IgD-negative memory B cell (primary cell): ENCODE measurements at regions not wholly inside any gene's neighbourhood (a gene's known extent, or its start where the extent isn't known, plus 50 kb on each side); places are given as distances from the start of the nearest gene placed in this dataset.

ENCODE experiments used
- H3K27ac Mint-ChIP-seq, 3 donors: one replicate each; pipeline ENCODE4 v1.8.0; 2020 to 2022; ENCODE audit warnings: mild to moderate bottlenecking in 3 of 3, mixed read lengths in 3 of 3, moderate library complexity in 1 of 3
- H3K27me3 Mint-ChIP-seq: one replicate; pipeline ENCODE4 v1.8.0; 2021; ENCODE audit warnings: mixed read lengths
- H3K36me3 Mint-ChIP-seq: one replicate; pipeline ENCODE4 v1.8.0; 2020; ENCODE audit warnings: mild to moderate bottlenecking, mixed read lengths
- H3K4me1 Mint-ChIP-seq, 3 donors: one replicate each; pipeline ENCODE4 v1.8.0; 2020 to 2022; ENCODE audit warnings: mixed read lengths in 3 of 3, mild to moderate bottlenecking in 1 of 3
- H3K4me3 Mint-ChIP-seq, 4 donors: one replicate each; pipeline ENCODE4 v1.8.0; 2020 to 2022; ENCODE audit warnings: mild to moderate bottlenecking in 4 of 4, mixed read lengths in 4 of 4, moderate library complexity in 3 of 4
- H3K9me3 Mint-ChIP-seq, 3 donors: one replicate each; pipeline ENCODE4 v1.8.0; 2020 to 2021; ENCODE audit warnings: mixed read lengths in 3 of 3, mild to moderate bottlenecking in 1 of 3

- no peak overlapping the region for H3K27ac Mint-ChIP-seq
- no peak overlapping the region for H3K4me3 Mint-ChIP-seq
- H3K27me3 Mint-ChIP-seq: no peaks in the 10 kb centered on the region
These were observed 313.3 kb downstream of the TMEM121 start for GRCh38 chr14:105839425-105840265.

DNA sequence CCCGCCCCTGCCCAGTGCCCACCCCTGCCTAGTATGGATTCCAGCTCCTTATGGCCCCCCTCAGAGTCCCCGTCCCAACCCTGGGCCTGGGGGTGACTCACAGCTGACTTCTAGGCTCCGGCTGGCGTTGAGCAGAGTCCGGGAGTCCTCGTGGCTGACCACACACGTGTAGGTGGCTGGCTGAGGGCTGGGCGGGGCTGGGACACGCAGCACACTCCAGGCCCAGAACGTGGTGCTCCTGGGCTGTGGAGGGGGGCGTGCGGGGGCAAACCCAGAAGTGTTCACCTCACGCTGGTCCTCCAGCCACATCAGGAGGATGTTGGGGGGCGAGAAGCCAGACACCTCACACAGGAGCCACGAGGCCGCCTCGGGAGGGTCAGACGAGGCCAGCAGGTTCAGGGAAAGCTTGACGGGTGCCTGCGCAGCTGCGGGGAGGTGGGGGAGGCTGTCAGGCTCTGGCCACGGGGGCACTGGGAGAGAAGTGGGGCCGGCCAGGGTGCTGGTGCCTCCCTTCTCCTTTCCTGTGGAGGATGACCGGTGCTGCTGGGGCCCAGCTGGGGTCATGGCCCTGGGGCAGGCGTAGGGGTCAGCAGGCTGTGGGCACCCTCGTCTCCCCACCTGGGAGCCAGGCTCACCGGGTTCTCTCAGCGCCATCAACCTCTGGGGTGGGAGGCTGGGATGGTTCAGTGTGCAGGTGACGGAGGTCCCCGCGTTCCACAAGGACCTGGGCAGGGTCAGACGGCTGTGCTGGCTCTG, 314.1 kb downstream of the TMEM121 start:
- Mint-ChIP-seq H3K27me3 (no peaks in the 10 kb centered on the region), H3K9me3 (no peaks in the 10 kb centered on the region), H3K4me3 (no peak overlapping the region), H3K27ac (no peak overlapping the region), H3K4me1 (peaks cover 0 to 2% (median 0%) of the 10 kb centered on the region in 3 donors), H3K36me3 (no peaks in the 10 kb centered on the region)

More at GRCh38 chr14:105839425-105840265, 313.3 kb downstream of the TMEM121 start:
- H3K4me1 Mint-ChIP-seq: peaks cover 0 to 2% (median 0%) of the 10 kb centered on the region in 3 donors
- H3K36me3 Mint-ChIP-seq: no peaks in the 10 kb centered on the region
- H3K9me3 Mint-ChIP-seq: no peaks in the 10 kb centered on the region

DNA sequence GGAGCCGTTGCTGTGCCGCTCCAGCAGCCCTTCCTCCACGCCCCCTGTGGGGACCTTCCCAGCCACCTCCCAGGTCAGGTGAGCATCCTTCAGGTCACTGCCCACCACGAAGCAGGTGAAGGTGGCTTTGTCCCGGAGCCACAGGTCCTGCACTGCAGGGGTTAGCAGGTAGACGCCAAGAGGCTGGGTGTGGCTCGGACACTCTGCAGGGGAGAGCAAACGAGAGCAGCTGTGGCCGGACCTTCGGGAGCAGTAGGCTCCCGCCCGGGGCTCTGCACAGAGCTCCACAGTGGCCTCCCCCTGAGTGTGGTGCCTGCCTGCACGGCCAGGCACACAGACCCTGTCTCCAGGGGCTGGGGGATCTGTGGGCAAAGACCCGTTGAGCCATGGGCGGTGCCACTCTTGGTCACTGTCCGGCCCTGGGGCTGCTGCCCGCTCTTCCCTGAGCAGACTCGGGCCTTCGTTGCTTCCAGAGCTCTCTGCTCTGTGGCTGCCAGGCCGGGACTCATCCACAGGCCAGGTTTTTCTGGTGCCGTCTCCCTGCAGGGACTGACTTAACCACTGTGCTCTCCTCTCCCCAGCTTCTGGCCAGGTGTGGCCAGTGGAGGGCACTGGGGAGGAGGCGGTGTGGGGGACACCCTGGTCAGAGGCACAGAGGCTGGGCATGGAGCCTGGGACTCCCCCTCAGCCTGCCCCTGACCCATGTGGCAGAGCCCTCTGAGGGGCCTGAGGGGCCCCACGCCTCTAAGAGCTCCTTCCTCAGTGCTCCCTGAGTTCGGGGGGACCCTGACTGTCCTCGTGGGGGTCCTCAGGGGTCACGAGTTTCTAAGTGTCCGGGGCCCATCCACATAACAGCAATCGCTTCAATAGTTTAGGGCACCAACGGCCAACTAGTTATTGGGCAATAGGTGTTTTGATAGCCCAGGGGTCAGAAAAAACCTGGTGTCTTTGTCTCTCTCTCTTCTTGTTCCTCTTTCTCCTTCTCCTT, 314.9 kb downstream of the TMEM121 start:
- H3K4me1 Mint-ChIP-seq: peaks cover 0 to under 1% (median 0%) of the 10 kb centered on the region in 3 donors
- no peaks in the 10 kb centered on the region for H3K9me3 Mint-ChIP-seq
- H3K4me3 Mint-ChIP-seq: no peak overlapping the region
- no peaks in the 10 kb centered on the region for H3K27me3 Mint-ChIP-seq
- no peak overlapping the region for H3K27ac Mint-ChIP-seq
- H3K36me3 Mint-ChIP-seq: no peaks in the 10 kb centered on the region

DNA sequence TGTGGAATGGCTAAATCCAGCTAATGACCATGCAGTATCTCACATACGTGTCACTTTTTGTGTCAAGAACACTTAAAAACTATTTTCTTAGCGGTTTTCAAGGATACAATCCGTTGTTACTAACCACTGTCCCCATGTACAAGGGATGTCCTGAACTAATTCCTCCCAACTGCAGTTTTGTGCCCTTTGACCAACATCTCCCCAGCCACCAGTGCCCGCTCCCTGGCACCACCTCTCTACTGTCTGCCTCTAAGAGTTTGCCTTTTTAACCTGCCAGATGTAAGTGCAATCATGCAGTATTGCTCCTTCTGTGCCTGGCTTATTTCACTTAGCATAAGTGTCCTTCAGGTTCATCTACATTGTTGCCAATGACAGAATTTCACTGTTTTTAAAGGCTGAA, 315.7 kb downstream of the TMEM121 start:
- Mint-ChIP-seq H3K9me3 (no peaks in the 10 kb centered on the region), H3K4me1 (no peaks in the 10 kb centered on the region), H3K4me3 (no peak overlapping the region), H3K36me3 (no peaks in the 10 kb centered on the region), H3K27me3 (no peaks in the 10 kb centered on the region), H3K27ac (no peak overlapping the region)

- Mint-ChIP-seq H3K4me1 (no peaks in the 10 kb centered on the region), H3K27ac (no peak overlapping the region), H3K9me3 (no peaks in the 10 kb centered on the region), H3K4me3 (no peak overlapping the region), H3K27me3 (no peaks in the 10 kb centered on the region), H3K36me3 (no peaks in the 10 kb centered on the region)
These were observed 317.2 kb downstream of the TMEM121 start for GRCh38 chr14:105843444-105844046.

GRCh38 chr14:105844047-105844630, 317.8 kb downstream of the TMEM121 start:
- no peaks in the 10 kb centered on the region for H3K27me3 Mint-ChIP-seq
- no peaks in the 10 kb centered on the region for H3K9me3 Mint-ChIP-seq
- no peak overlapping the region for H3K4me3 Mint-ChIP-seq
- no peaks in the 10 kb centered on the region for H3K4me1 Mint-ChIP-seq
- no peak overlapping the region for H3K27ac Mint-ChIP-seq
- H3K36me3 Mint-ChIP-seq: no peaks in the 10 kb centered on the region

GRCh38 chr14:105844810-105845724, 318.7 kb downstream of the TMEM121 start:
- no peak overlapping the region for H3K27ac Mint-ChIP-seq
- H3K4me1 Mint-ChIP-seq: no peaks in the 10 kb centered on the region
- no peak overlapping the region for H3K4me3 Mint-ChIP-seq
- no peaks in the 10 kb centered on the region for H3K36me3 Mint-ChIP-seq
- no peaks in the 10 kb centered on the region for H3K27me3 Mint-ChIP-seq
- no peaks in the 10 kb centered on the region for H3K9me3 Mint-ChIP-seq

- H3K4me3 Mint-ChIP-seq: no peak overlapping the region
- H3K4me1 Mint-ChIP-seq: no peaks in the 10 kb centered on the region
- no peaks in the 10 kb centered on the region for H3K9me3 Mint-ChIP-seq
- H3K36me3 Mint-ChIP-seq: no peaks in the 10 kb centered on the region
- no peak overlapping the region for H3K27ac Mint-ChIP-seq
- no peaks in the 10 kb centered on the region for H3K27me3 Mint-ChIP-seq
These were observed 319.4 kb downstream of the TMEM121 start for GRCh38 chr14:105845725-105846309.

GRCh38 chr14:105846312-105846711, 319.9 kb downstream of the TMEM121 start:
- no peak overlapping the region for H3K27ac Mint-ChIP-seq
- no peaks in the 10 kb centered on the region for H3K36me3 Mint-ChIP-seq
- H3K4me3 Mint-ChIP-seq: no peak overlapping the region
- H3K9me3 Mint-ChIP-seq: no peaks in the 10 kb centered on the region
- H3K4me1 Mint-ChIP-seq: no peaks in the 10 kb centered on the region
- H3K27me3 Mint-ChIP-seq: no peaks in the 10 kb centered on the region

DNA sequence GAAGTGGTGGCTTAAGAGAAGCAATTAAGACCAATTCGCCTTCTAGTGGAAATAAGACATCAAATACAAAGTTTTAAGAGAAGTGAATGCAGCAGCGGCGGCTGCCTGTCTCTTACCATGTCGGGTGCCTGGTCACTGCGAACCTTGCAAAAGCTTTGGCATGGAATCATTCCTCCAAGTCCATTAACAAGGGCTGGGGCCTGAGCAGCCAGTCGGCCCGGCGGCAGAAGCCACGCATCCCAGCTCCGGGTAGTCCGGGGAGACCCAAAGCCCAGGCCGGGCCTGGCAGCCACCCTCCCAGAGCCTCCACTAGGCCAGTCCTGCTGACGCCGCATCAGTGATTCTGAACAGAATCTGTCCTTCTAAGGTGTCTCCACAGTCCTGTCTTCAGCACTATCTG, 321.0 kb downstream of the TMEM121 start:
- H3K27me3 Mint-ChIP-seq: no peaks in the 10 kb centered on the region
- no peak overlapping the region for H3K4me3 Mint-ChIP-seq
- no peaks in the 10 kb centered on the region for H3K36me3 Mint-ChIP-seq
- H3K9me3 Mint-ChIP-seq: no peaks in the 10 kb centered on the region
- H3K27ac Mint-ChIP-seq: no peak overlapping the region
- no peaks in the 10 kb centered on the region for H3K4me1 Mint-ChIP-seq

DNA sequence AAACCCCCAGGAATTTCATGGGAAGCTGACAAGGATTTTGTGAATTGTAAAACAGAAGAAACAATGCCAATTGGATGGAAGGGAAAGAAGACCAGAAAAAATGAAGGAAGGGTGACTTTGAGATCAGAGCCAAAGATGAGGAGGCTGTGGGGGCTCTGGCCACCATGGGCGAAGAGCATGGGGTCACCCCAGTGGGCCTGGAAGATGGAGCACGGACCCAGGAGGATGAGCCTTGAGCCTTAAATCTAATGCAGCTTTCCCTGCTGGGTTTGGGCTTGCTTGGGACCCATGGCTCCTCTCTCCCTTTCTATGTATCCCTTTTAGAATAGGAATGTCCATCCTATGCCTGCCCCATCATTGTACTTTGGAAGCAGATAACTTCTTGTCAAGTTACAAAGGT, 322.2 kb downstream of the TMEM121 start:
- H3K27ac Mint-ChIP-seq: peak overlapping the region in 1 of 3 donors; percentile 51
- no peak overlapping the region for H3K4me3 Mint-ChIP-seq
- H3K4me1 Mint-ChIP-seq: peaks cover 0 to 2% (median 0%) of the 10 kb centered on the region in 3 donors
- H3K36me3 Mint-ChIP-seq: no peaks in the 10 kb centered on the region
- no peaks in the 10 kb centered on the region for H3K27me3 Mint-ChIP-seq
- H3K9me3 Mint-ChIP-seq: no peaks in the 10 kb centered on the region

DNA sequence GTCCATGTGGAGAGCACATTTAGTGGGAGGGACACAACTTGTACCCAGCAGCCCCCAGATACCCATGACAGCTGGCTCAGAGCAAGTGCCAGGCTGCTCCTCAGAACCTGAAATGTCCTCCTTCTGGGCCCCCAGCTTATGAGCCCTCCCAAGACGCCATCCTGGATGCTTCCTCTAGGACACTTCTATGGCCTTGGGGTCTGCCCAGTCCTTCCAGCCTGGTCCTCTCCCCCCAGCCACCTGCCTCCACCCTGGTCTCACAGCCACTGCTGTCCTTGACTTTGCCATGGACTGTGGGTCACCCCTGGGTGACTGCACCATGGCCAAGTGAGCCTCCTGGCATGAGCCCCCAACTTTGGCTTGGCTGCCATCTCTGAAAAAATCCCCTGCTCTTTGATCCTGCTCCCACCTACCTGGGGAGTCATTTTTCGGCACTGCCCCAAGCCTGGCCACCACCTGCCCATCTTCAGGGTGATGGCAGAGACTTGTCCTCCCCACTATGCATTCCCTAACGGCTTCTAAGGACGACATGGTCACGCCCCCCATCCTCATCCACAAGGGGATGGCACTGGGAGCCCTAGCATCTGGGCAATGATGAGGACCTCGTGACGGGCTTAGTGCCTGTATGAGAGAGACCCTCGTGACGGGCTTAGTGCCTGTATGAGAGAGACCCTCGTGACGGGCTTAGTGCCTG, 323.7 kb downstream of the TMEM121 start:
- peaks cover 0 to 3% (median 0%) of the 10 kb centered on the region in 3 donors for H3K4me1 Mint-ChIP-seq

More for the DNA sequence above, 323.7 kb downstream of the TMEM121 start:
- Mint-ChIP-seq H3K27ac (no peak overlapping the region), H3K9me3 (no peaks in the 10 kb centered on the region), H3K27me3 (no peaks in the 10 kb centered on the region), H3K36me3 (no peaks in the 10 kb centered on the region), H3K4me3 (no peak overlapping the region)
